A673 (cell line): ENCODE measurements at regions not wholly inside any gene's neighbourhood (a gene's known extent, or its start where the extent isn't known, plus 50 kb on each side); places are given as distances from the start of the nearest gene placed in this dataset.

Experiments used
- BruUV-seq: library from RNA; stranded (reverse); fragments of 400-500 nt; replicated peaks from 2 replicates; lab custom pipeline; 2021; lab: Mats Ljungman, UMichigan
- CTCF ChIA-PET: fragments of 300-600 bp; sonication (Branson Sonifier 250); formaldehyde crosslinking; loops from one replicate; lab custom pipeline; 2022; ENCODE audit warnings: antibody characterized with exemption; lab: Charles Lee
- POLR2A ChIA-PET: fragments of 300-600 bp; sonication (Branson Sonifier 250); formaldehyde crosslinking; loops from one replicate; lab custom pipeline; 2022; ENCODE audit warnings: antibody characterized with exemption; ENCODE audit not compliant: low non-redundant PET; lab: Charles Lee
- DNase-seq: peaks from one replicate; pipeline ENCODE4 v3.0.0-alpha.2; 2015; ENCODE audit warnings: low spot score
- H3K27ac ChIP-seq: fragments of 200-600 bp; sonication (generic); 2 replicates; pipeline ENCODE4 v1.5.1; 2016; ENCODE audit warnings: mixed run types, low read depth, mild to moderate bottlenecking, mixed read lengths, antibody characterized with exemption, low read length; ENCODE audit not compliant: poor library complexity, severe bottlenecking
- H3K27me3 ChIP-seq: fragments of 200-600 bp; sonication (generic); replicated peaks from 2 replicates; pipeline ENCODE4 v1.6.1; 2017; ENCODE audit warnings: mixed run types, low read depth, mild to moderate bottlenecking, mixed read lengths, antibody characterized with exemption, low read length; ENCODE audit not compliant: insufficient read depth, poor library complexity
- H3K36me3 ChIP-seq: fragments of 200-600 bp; sonication (generic); 2 replicates; pipeline ENCODE4 v1.6.1; 2016; ENCODE audit warnings: mixed run types, mild to moderate bottlenecking, mixed read lengths, antibody characterized with exemption, low read length; ENCODE audit not compliant: insufficient read depth, poor library complexity, severe bottlenecking
- H3K4me1 ChIP-seq: fragments of 200-600 bp; sonication (generic); 2 replicates; pipeline ENCODE4 v1.6.1; 2017; ENCODE audit warnings: mixed run types, mild to moderate bottlenecking, mixed read lengths, antibody characterized with exemption, low read length; ENCODE audit not compliant: insufficient read depth, poor library complexity, severe bottlenecking
- H3K4me3 ChIP-seq: fragments of 200-600 bp; sonication (generic); 2 replicates; pipeline ENCODE4 v1.5.1; 2016; ENCODE audit warnings: low read depth, mixed run types, mild to moderate bottlenecking, mixed read lengths, low read length; ENCODE audit not compliant: poor library complexity, severe bottlenecking
- H3K9me3 ChIP-seq: fragments of 200-600 bp; sonication (generic); 2 replicates; pipeline ENCODE4 v1.6.1; 2016; ENCODE audit warnings: mixed run types, low read depth, mild to moderate bottlenecking, mixed read lengths, antibody characterized with exemption, low read length; ENCODE audit not compliant: poor library complexity, severe bottlenecking
- CTCF ChIP-seq: fragments of 300-800, 200-600 bp; sonication (generic); conservative IDR thresholded peaks from 2 replicates; pipeline ENCODE4 v1.5.1; 2017; ENCODE audit warnings: low read depth, mild to moderate bottlenecking, antibody characterized with exemption, low read length, moderate library complexity, mixed read lengths
- EZH2 ChIP-seq: fragments of 200-600 bp; sonication (generic); IDR thresholded peaks from 2 replicates; pipeline ENCODE4 v1.6.1; 2017; ENCODE audit warnings: borderline replicate concordance, low read depth, mild to moderate bottlenecking, mixed read lengths, antibody characterized with exemption, low read length; ENCODE audit not compliant: poor library complexity, severe bottlenecking
- intact Hi-C: fragments of 100-400 bp; cut with micrococcal nuclease; formaldehyde crosslinking; loops from one replicate; pipeline ENCODE4 v1.10.0; 2022; ENCODE audit not compliant: unreplicated experiment

GRCh38 chr2:123359636-123360035, 665.5 kb upstream of the CNTNAP5 start:
- H3K4me1 ChIP-seq, result no peaks in the 10 kb centered on the region
- no peak for TF ChIP-seq EZH2
- no peak for TF ChIP-seq CTCF
- CTCF ChIA-PET, result no interaction called here
- H3K27ac ChIP-seq, result no peak overlapping the region
- H3K36me3 ChIP-seq, result no peaks in the 10 kb centered on the region
- POLR2A ChIA-PET, result no interaction called here
- H3K27me3 ChIP-seq, result no peaks in the 10 kb centered on the region
- intact Hi-C loops, result no loop called here
- no peak for DNase-seq
- peaks cover 9% of the 10 kb centered on the region for H3K9me3 ChIP-seq
- no TSS peak for BruUV-seq
- H3K4me3 ChIP-seq, result no peak overlapping the region

- TF ChIP-seq CTCF, result no peak
- no peak for TF ChIP-seq EZH2
- H3K27me3 ChIP-seq, result no peaks in the 10 kb centered on the region
- DNase-seq, result no peak
- H3K27ac ChIP-seq, result no peak overlapping the region
- POLR2A ChIA-PET, result no interaction called here
- no TSS peak for BruUV-seq
- no peaks in the 10 kb centered on the region for H3K4me1 ChIP-seq
- H3K4me3 ChIP-seq, result no peak overlapping the region
- H3K9me3 ChIP-seq, result no peaks in the 10 kb centered on the region
- intact Hi-C loops, result no loop called here
- CTCF ChIA-PET, result no interaction called here
- H3K36me3 ChIP-seq, result no peaks in the 10 kb centered on the region
Observed at GRCh38 chr2:123362671-123363440, 662.2 kb upstream of the CNTNAP5 start.

- Histone ChIP-seq H3K9me3 (no peaks in the 10 kb centered on the region), H3K27me3 (no peaks in the 10 kb centered on the region)
Observed at GRCh38 chr2:123363826-123364225, 661.3 kb upstream of the CNTNAP5 start.

More at GRCh38 chr2:123363826-123364225, 661.3 kb upstream of the CNTNAP5 start:
- H3K4me1 ChIP-seq, result no peaks in the 10 kb centered on the region
- H3K4me3 ChIP-seq, result no peak overlapping the region
- no peak overlapping the region for H3K27ac ChIP-seq
- no peak for TF ChIP-seq EZH2
- TF ChIP-seq CTCF, result no peak
- no peak for DNase-seq
- intact Hi-C loops, result no loop called here
- H3K36me3 ChIP-seq, result no peaks in the 10 kb centered on the region
- BruUV-seq, result no TSS peak
- POLR2A ChIA-PET, result no interaction called here
- CTCF ChIA-PET, result no interaction called here
